ENCODE measurements at regions not wholly inside any gene's neighbourhood (a gene's known extent, or its start where the extent isn't known, plus 50 kb on each side); places are given as distances from the start of the nearest gene placed in this dataset.

- no TSS peak for BruUV-seq (replicated peaks)
- FAIRE-seq (no peak), ATAC-seq (no peak), DNase-seq (ENCODE audit: extremely low read depth in 1 of 4, low spot score in 3 of 4) (no peak)
- Histone ChIP-seq H3K36me3 (ENCODE audit: control insufficient read depth, insufficient read depth, low read length) (no peaks in the 10 kb centered on the region), H3K9ac (ENCODE audit: insufficient read depth in 1 of 2, low read depth in 2 of 2, low read length in 2 of 2) (no peak overlapping the region), H3K27ac (ENCODE audit: extremely low read depth, low read depth, low read length) (no peak overlapping the region), H3K9me1 (ENCODE audit: control insufficient read depth, insufficient read depth, low read length) (no peaks in the 10 kb centered on the region), H4K20me1 (replicated peaks; ENCODE audit: control insufficient read depth, insufficient read depth, low read length) (no peaks in the 10 kb centered on the region), H3K4me3 (no peak overlapping the region), H3K79me2 (ENCODE audit: control insufficient read depth, insufficient read depth, low read length) (no peaks in the 10 kb centered on the region), H3K4me2 (ENCODE audit: insufficient read depth, low read length) (no peak overlapping the region), H3K9me3 (replicated peaks; ENCODE audit: control insufficient read depth, insufficient read depth, low read depth, low read length) (no peaks in the 10 kb centered on the region; the same call in 1 of the 2 replicates), H3K27me3 (ENCODE audit: control insufficient read depth in 2 of 2, insufficient read depth in 2 of 2, low read length in 2 of 2) (no peaks in the 10 kb centered on the region), H2AFZ (ENCODE audit: low read depth, low read length) (no peak overlapping the region), H3K4me1 (replicated peaks in 1 of 2; ENCODE audit: control insufficient read depth in 2 of 2, insufficient read depth in 2 of 2, low read length in 2 of 2) (no peaks in the 10 kb centered on the region)
- ChIA-PET CTCF (ENCODE audit: low intra/inter-chr PET ratio) (no interaction called here), POLR2A (interaction anchor here (0.6 kb wide), 2 partner anchors 462 to 1205 kb away, joined by 3 read pairs; no protein-coding TSS in a partner anchor)
- intact Hi-C loops (cut with micrococcal nuclease) = no loop called here
- in situ Hi-C loops (cut with MboI) = no loop called here
- TF ChIP-seq ZNF143 (CRISPR knock-in tag; IDR thresholded peaks at IDR 0.05) = no peak
- TF ChIP-seq FOXM1 (IDR thresholded peaks at IDR 0.05; ENCODE audit: low read depth) = no peak
- TF ChIP-seq FOXM1 (CRISPR knock-in tag; IDR thresholded peaks at IDR 0.05; ENCODE audit: low read depth) = no peak
- TF ChIP-seq TBP (optimal IDR thresholded peaks at IDR 0.05; ENCODE audit: low read depth, low read length) = no peak
- TF ChIP-seq POLR3G (IDR thresholded peaks at IDR 0.05; ENCODE audit: extremely low read depth, insufficient read length, insufficient replicate concordance) = no peak
- TF ChIP-seq KLF13 (tag; IDR thresholded peaks at IDR 0.05; ENCODE audit: borderline replicate concordance, low read depth) = no peak
- no peak for TF ChIP-seq NFIC (IDR thresholded peaks at IDR 0.05)
- no peak for TF ChIP-seq THRAP3 (IDR thresholded peaks at IDR 0.05; ENCODE audit: borderline replicate concordance)
- no peak for TF ChIP-seq PHB2 (IDR thresholded peaks at IDR 0.05; ENCODE audit: low read depth)
- TF ChIP-seq HMGN3 (IDR thresholded peaks at IDR 0.05; ENCODE audit: borderline replicate concordance, extremely low read depth, insufficient read length, low read depth, low read length) = no peak
- no peak for TF ChIP-seq POLR2B (IDR thresholded peaks at IDR 0.05; ENCODE audit: low read depth, partially characterized antibody)
- no peak for TF ChIP-seq MNT (conservative IDR thresholded peaks at IDR 0.05)
- no peak for TF ChIP-seq MTF1 (CRISPR knock-in tag; IDR thresholded peaks at IDR 0.05; ENCODE audit: borderline replicate concordance)
- TF ChIP-seq ZFX (CRISPR knock-in tag; IDR thresholded peaks at IDR 0.05) = no peak
- TF ChIP-seq MCM5 (IDR thresholded peaks at IDR 0.05; ENCODE audit: low read depth) = no peak
- no peak for TF ChIP-seq PTTG1 (tag; IDR thresholded peaks at IDR 0.05; ENCODE audit: low read depth)
- no peak for TF ChIP-seq NR3C1 (CRISPR knock-in tag; IDR thresholded peaks at IDR 0.05)
- no peak for TF ChIP-seq ZNF639 (CRISPR knock-in tag; conservative IDR thresholded peaks at IDR 0.05 in 1 of 2, IDR thresholded peaks at IDR 0.05 in 1 of 2)
- no peak for TF ChIP-seq FOXA3 (CRISPR knock-in tag; conservative IDR thresholded peaks at IDR 0.05 in 1 of 2, IDR thresholded peaks at IDR 0.05 in 1 of 2)
- 1% methylated on average over 4 of the region's 4 CpGs for WGBS (ENCODE audit: insufficient coverage, low coverage, missing lambda C conversion rate)
Measured at GRCh38 chr2:163370169-163370886, 365.5 kb downstream of the FIGN start.
